ENCODE measurements at regions not wholly inside any gene's neighbourhood (a gene's known extent, or its start where the extent isn't known, plus 50 kb on each side); places are given as distances from the start of the nearest gene placed in this dataset.
"Not testable (repeated sequence)": the region's sequence is repeated elsewhere in the genome, so short reads cannot be mapped to it uniquely, and the experiment has no call there.

GRCh38 chr10:47145290-47145934, 154.6 kb upstream of the GDF10 start:
- DNase-seq: no peak

GRCh38 chr10:47146572-47146971, 153.4 kb upstream of the GDF10 start:
- DNase-seq: no peak

- DNase-seq: no peak
These were observed 152.8 kb upstream of the GDF10 start for GRCh38 chr10:47147186-47147585.

GRCh38 chr10:47150581-47150980, 149.4 kb upstream of the GDF10 start:
- no peak for DNase-seq

GRCh38 chr10:47151920-47152319, 148.1 kb upstream of the GDF10 start:
- no peak for DNase-seq

- no peak for DNase-seq
These were observed 147.1 kb upstream of the GDF10 start for GRCh38 chr10:47152861-47153349.

- DNase-seq: no peak
These were observed 145.2 kb upstream of the GDF10 start for GRCh38 chr10:47154762-47155161.

GRCh38 chr10:47156873-47157272, 143.1 kb upstream of the GDF10 start:
- no peak for DNase-seq

- no peak for DNase-seq
These were observed 141.6 kb upstream of the GDF10 start for GRCh38 chr10:47158116-47159071.

- DNase-seq: no peak
These were observed 140.4 kb upstream of the GDF10 start for GRCh38 chr10:47159361-47160260.

- no peak for DNase-seq
These were observed 139.6 kb upstream of the GDF10 start for GRCh38 chr10:47160261-47160908.

GRCh38 chr10:47160967-47161366, 139.0 kb upstream of the GDF10 start:
- DNase-seq: no peak

GRCh38 chr10:47161465-47161864, 138.5 kb upstream of the GDF10 start:
- no peak for DNase-seq

- DNase-seq: no peak
These were observed 135.7 kb upstream of the GDF10 start for GRCh38 chr10:47164126-47164799.

GRCh38 chr10:47164800-47165128, 135.2 kb upstream of the GDF10 start:
- no peak for DNase-seq

- no peak for DNase-seq
These were observed 134.8 kb upstream of the GDF10 start for GRCh38 chr10:47165168-47165710.

- DNase-seq: peak; percentile 69
These were observed 134.1 kb upstream of the GDF10 start for GRCh38 chr10:47165711-47166404.

GRCh38 chr10:47166405-47166777, 133.6 kb upstream of the GDF10 start:
- no peak for DNase-seq

GRCh38 chr10:47166808-47167581, 133.0 kb upstream of the GDF10 start:
- not testable (repeated sequence) for DNase-seq

GRCh38 chr10:47167591-47167990, 132.4 kb upstream of the GDF10 start:
- no peak for DNase-seq
